ENCODE measurements at regions not wholly inside any gene's neighbourhood (a gene's known extent, or its start where the extent isn't known, plus 50 kb on each side); places are given as distances from the start of the nearest gene placed in this dataset.

GRCh38 chr14:61168141-61168540, 113.0 kb downstream of the TMEM30B start:
- Histone ChIP-seq H3K79me2 (replicated peaks; ENCODE audit: insufficient read depth) (no peaks in the 10 kb centered on the region), H3F3A (replicated peaks; ENCODE audit: low read depth) (no peaks in the 10 kb centered on the region), H3K27me3 (ENCODE audit: insufficient read depth) (no peaks in the 10 kb centered on the region), H3K4me3 (no peak overlapping the region), H3K4me1 (ENCODE audit: insufficient read depth) (no peaks in the 10 kb centered on the region), H3K4me2 (no peak overlapping the region), H3K27ac (ENCODE audit: low read depth) (no peak overlapping the region), H3K9me2 (ENCODE audit: insufficient read depth) (peaks cover 8% of the 10 kb centered on the region; the same call in 1 of the 2 replicates), H4K20me1 (replicated peaks; ENCODE audit: insufficient read depth) (no peaks in the 10 kb centered on the region), H3K36me3 (ENCODE audit: insufficient read depth) (no peaks in the 10 kb centered on the region), H2AFZ (no peak overlapping the region)
- peaks cover 13% of the 10 kb centered on the region for H3K36me3 Mint-ChIP-seq (ENCODE audit: low read depth)
- H3K27me3 Mint-ChIP-seq (ENCODE audit: insufficient read depth, low read depth, poor library complexity): peaks cover 5% of the 10 kb centered on the region
- no peak overlapping the region for H3K4me3 Mint-ChIP-seq
- ATAC-seq (no peak), DNase-seq (ENCODE audit: low spot score) (no peak)
- H3K4me1 Mint-ChIP-seq: no peaks in the 10 kb centered on the region
- H3K27ac Mint-ChIP-seq: no peak overlapping the region
- TF ChIP-seq NANOG (IDR thresholded peaks at IDR 0.05; ENCODE audit: borderline replicate concordance): no peak
- TF ChIP-seq ZNF331 (CRISPR knock-in tag; IDR thresholded peaks at IDR 0.05; ENCODE audit: low read depth): no peak
- no peak for TF ChIP-seq REST (IDR thresholded peaks at IDR 0.05; ENCODE audit: unreplicated experiment)
- TF ChIP-seq POLR2AphosphoS5 (IDR thresholded peaks at IDR 0.05; ENCODE audit: low read depth): no peak
- TF ChIP-seq ZNF462 (CRISPR knock-in tag; IDR thresholded peaks at IDR 0.05): no peak
- peaks cover 14% of the 10 kb centered on the region for H3K9me3 Mint-ChIP-seq

Measured in GM23338 (cell line).